A673 (cell line): ENCODE measurements at regions not wholly inside any gene's neighbourhood (a gene's known extent, or its start where the extent isn't known, plus 50 kb on each side); places are given as distances from the start of the nearest gene placed in this dataset.

Source experiments
- EZH2 ChIP-seq: fragments of 200-600 bp; sonication (generic); IDR thresholded peaks from 2 replicates; pipeline ENCODE4 v1.6.1; 2017; ENCODE audit warnings: borderline replicate concordance, low read depth, mild to moderate bottlenecking, mixed read lengths, antibody characterized with exemption, low read length; ENCODE audit not compliant: poor library complexity, severe bottlenecking
- TF ChIP-seq, protein P1 (sequence below): fragments of 300-800, 200-600 bp; sonication (generic); conservative IDR thresholded peaks from 2 replicates; pipeline ENCODE4 v1.5.1; 2017; ENCODE audit warnings: low read depth, mild to moderate bottlenecking, antibody characterized with exemption, low read length, moderate library complexity, mixed read lengths

DNA sequence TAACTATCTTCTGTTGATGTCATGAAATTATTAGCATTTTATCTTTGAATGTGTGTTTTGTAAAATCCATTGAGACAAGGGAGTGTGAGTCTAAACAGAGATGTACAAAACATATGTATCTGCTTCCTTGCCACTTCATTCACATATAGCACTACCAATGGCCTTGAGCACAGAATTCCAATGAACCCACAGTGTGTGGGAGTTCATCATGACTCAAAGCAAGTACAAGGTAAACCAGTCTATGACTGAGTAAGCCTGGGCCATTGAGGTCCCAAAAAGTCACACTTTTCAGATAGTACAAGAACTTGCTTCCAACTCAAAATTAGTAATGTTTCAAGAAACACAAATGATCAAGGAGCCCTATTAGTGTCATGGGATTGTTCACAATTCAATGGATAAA is 218.6 kb downstream of the MANEA start:
- TF ChIP-seq, protein P1, sequence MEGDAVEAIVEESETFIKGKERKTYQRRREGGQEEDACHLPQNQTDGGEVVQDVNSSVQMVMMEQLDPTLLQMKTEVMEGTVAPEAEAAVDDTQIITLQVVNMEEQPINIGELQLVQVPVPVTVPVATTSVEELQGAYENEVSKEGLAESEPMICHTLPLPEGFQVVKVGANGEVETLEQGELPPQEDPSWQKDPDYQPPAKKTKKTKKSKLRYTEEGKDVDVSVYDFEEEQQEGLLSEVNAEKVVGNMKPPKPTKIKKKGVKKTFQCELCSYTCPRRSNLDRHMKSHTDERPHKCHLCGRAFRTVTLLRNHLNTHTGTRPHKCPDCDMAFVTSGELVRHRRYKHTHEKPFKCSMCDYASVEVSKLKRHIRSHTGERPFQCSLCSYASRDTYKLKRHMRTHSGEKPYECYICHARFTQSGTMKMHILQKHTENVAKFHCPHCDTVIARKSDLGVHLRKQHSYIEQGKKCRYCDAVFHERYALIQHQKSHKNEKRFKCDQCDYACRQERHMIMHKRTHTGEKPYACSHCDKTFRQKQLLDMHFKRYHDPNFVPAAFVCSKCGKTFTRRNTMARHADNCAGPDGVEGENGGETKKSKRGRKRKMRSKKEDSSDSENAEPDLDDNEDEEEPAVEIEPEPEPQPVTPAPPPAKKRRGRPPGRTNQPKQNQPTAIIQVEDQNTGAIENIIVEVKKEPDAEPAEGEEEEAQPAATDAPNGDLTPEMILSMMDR = no peak
- no peak for TF ChIP-seq EZH2
